A549 (cell line): ENCODE measurements at regions not wholly inside any gene's neighbourhood (a gene's known extent, or its start where the extent isn't known, plus 50 kb on each side); places are given as distances from the start of the nearest gene placed in this dataset.

Experiments
- ATAC-seq, 2 experiments: fragments of 200-7000 bp in 1 of 2; fragments of >200 bp in 1 of 2; cut with Nextera tagmentation in 1 of 2; cut with Tn5 transposase in 1 of 2; 3 replicates each; pipeline versions ENCODE4 v1.8.0 to v1.9.1; 2018 to 2020; ENCODE audit warnings: mild to moderate bottlenecking in 1 of 2, moderate library complexity in 1 of 2
- CTCF ChIA-PET: fragments of 300-600 bp; sonication (Branson Sonifier 250); formaldehyde crosslinking; extraction: SDS; loops from one replicate; lab custom pipeline; 2021; ENCODE audit warnings: antibody characterized with exemption, inconsistent platforms; lab: Yijun Ruan, JAX
- POLR2A ChIA-PET: fragments of 350-600 bp; formaldehyde crosslinking; extraction: SDS; loops from one replicate; lab custom pipeline; 2021; ENCODE audit warnings: antibody characterized with exemption, inconsistent platforms; lab: Yijun Ruan, JAX
- DNase-seq, 2 experiments: peaks; one replicate each; pipeline versions ENCODE4 v3.0.0 to v3.0.0-alpha.2; 2011 to 2016; ENCODE audit warnings: low read depth in 1 of 2, low spot score in 1 of 2
- FAIRE-seq: peaks from 2 replicates; lab custom pipeline; 2011; peaks lifted over from hg19 to GRCh38; lab: Jason Lieb, UNC
- H3K27ac ChIP-seq, 2 experiments: fragments of >200 bp; sonication (Bioruptor Twin); formaldehyde crosslinking; 3 replicates each; pipeline ENCODE4 v1.5.1; 2016 to 2017
- H3K4me1 ChIP-seq: fragments of >200 bp; sonication (Bioruptor Twin); formaldehyde crosslinking; 3 replicates; pipeline ENCODE4 v1.6.1; 2016
- H3K4me2 ChIP-seq: fragments of >200 bp; sonication (Bioruptor Twin); formaldehyde crosslinking; 3 replicates; pipeline ENCODE4 v1.6.1; 2016
- H3K4me3 ChIP-seq: fragments of >200 bp; sonication (Bioruptor Twin); formaldehyde crosslinking; 3 replicates; pipeline ENCODE4 v1.5.1; 2016
- H3K9me3 ChIP-seq: fragments of >200 bp; sonication (Bioruptor Twin); formaldehyde crosslinking; 3 replicates; pipeline ENCODE4 v1.6.1; 2016
- ATOH8 ChIP-seq: fragments of 250-450 bp; sonication (Bioruptor Pico); IDR thresholded peaks from 2 replicates; pipeline ENCODE4 v1.5.0; 2020; ENCODE audit warnings: low read depth, mild to moderate bottlenecking, moderate library complexity
- CHD2 ChIP-seq: fragments of 150-350 bp; IDR thresholded peaks from 2 replicates; pipeline ENCODE4 v1.6.1; 2014; ENCODE audit warnings: low read length; ENCODE audit not compliant: partially characterized antibody
- CTCF ChIP-seq: fragments of >200 bp; sonication (Bioruptor Twin); formaldehyde crosslinking; IDR thresholded peaks from 3 replicates; pipeline ENCODE4 v1.5.1; 2016
- EP300 ChIP-seq, 2 experiments: fragments of >200 bp; sonication (Bioruptor Twin); formaldehyde crosslinking; IDR thresholded peaks; 2 replicates in 1 of 2; 3 replicates in 1 of 2; pipeline ENCODE4 v1.6.1; 2016 to 2017
- FOSL2 ChIP-seq, 2 experiments: fragments of 450-650 bp in 1 of 2; fragments of >200 bp in 1 of 2; sonication (Bioruptor Twin) in 1 of 2; formaldehyde crosslinking; IDR thresholded peaks; 2 replicates each; pipeline versions ENCODE4 v1.5.0 to v1.6.1; 2016 to 2020; ENCODE audit warnings: mild to moderate bottlenecking in 1 of 2, moderate library complexity in 1 of 2
- HEYL ChIP-seq: fragments of 250-450 bp; sonication (Bioruptor Pico); IDR thresholded peaks from 2 replicates; pipeline ENCODE4 v1.8.0; 2021; ENCODE audit warnings: mild to moderate bottlenecking, moderate library complexity
- KDM1A ChIP-seq: fragments of 200-600 bp; sonication (generic); IDR thresholded peaks from 2 replicates; pipeline ENCODE4 v1.6.1; 2016; ENCODE audit warnings: low read depth, mild to moderate bottlenecking
- NFE2L2 ChIP-seq: fragments of 150-350 bp; conservative IDR thresholded peaks from 2 replicates; pipeline ENCODE4 v1.6.1; 2014; ENCODE audit warnings: low read length
- PBX3 ChIP-seq: IDR thresholded peaks from 2 replicates; pipeline ENCODE4 v1.6.1; 2012
- RCOR1 ChIP-seq: fragments of 150-350 bp; IDR thresholded peaks from 2 replicates; pipeline ENCODE4 v1.6.1; 2014; ENCODE audit warnings: antibody characterized with exemption, low read length, low read depth
- RNF2 ChIP-seq: fragments of 200-600 bp; sonication (generic); IDR thresholded peaks from 2 replicates; pipeline ENCODE4 v1.6.1; 2016; ENCODE audit warnings: low read depth, mild to moderate bottlenecking, antibody characterized with exemption, moderate library complexity, borderline replicate concordance
- SMC3 ChIP-seq: fragments of >200 bp; sonication (Bioruptor Twin); formaldehyde crosslinking; IDR thresholded peaks from 3 replicates; pipeline ENCODE4 v1.6.1; 2018; ENCODE audit warnings: inconsistent platforms
- USF2 ChIP-seq: fragments of 450-650 bp; IDR thresholded peaks from 2 replicates; pipeline ENCODE4 v1.6.1; 2014; ENCODE audit warnings: antibody characterized with exemption
- ZFP36 ChIP-seq: fragments of 450-650 bp; IDR thresholded peaks from 2 replicates; pipeline ENCODE4 v1.6.1; 2014; ENCODE audit warnings: borderline replicate concordance; ENCODE audit not compliant: partially characterized antibody
- ZNF302 ChIP-seq: fragments of 250-450 bp; sonication (Bioruptor Pico); IDR thresholded peaks from 2 replicates; pipeline ENCODE4 v1.9.0; 2021; ENCODE audit warnings: inconsistent platforms, mild to moderate bottlenecking, moderate library complexity
- ZSCAN20 ChIP-seq: fragments of 250-450 bp; sonication (Bioruptor Pico); IDR thresholded peaks from 2 replicates; pipeline ENCODE4 v1.8.0; 2022; ENCODE audit warnings: mild to moderate bottlenecking, moderate library complexity
- WGBS: methylation state at CpG from one replicate; pipeline ENCODE4 v1.1.6; 2017; ENCODE audit errors: missing lambda C conversion rate; 5-methylcytosine and 5-hydroxymethylcytosine counted together

GRCh38 chr7:46344533-46344932 lies 423.5 kb upstream of the IGFBP3 start:
- CTCF ChIA-PET: interaction anchor here (11.7 kb wide), 1 partner anchor 424 kb away, joined by 285 read pairs; the partner anchor contains the start of gene IGFBP3
- H3K4me1 ChIP-seq: no peaks in the 10 kb centered on the region
- TF ChIP-seq KDM1A: no peak
- no peak for TF ChIP-seq HEYL
- no peak for TF ChIP-seq ZFP36
- TF ChIP-seq RNF2: no peak
- TF ChIP-seq, all 56 proteins: peak for 0
- Histone ChIP-seq H3K4me3 (no peak overlapping the region), H3K27ac (no peak overlapping the region), H3K9me3 (no peaks in the 10 kb centered on the region), H3K4me2 (no peak overlapping the region)
- DNase-seq (no peak), FAIRE-seq (no peak), ATAC-seq (no peak)
- 72% methylated on average over 4 of the region's 4 CpGs for WGBS
- POLR2A ChIA-PET: no interaction called here

- TF ChIP-seq PBX3 (no peak), CTCF (no peak), ZSCAN20 (no peak)
- 62% methylated on average over 1 of the region's 1 CpG for WGBS
- Histone ChIP-seq H3K4me3 (no peak overlapping the region), H3K27ac (no peak overlapping the region), H3K4me2 (no peak overlapping the region), H3K9me3 (no peaks in the 10 kb centered on the region), H3K4me1 (no peaks in the 10 kb centered on the region)
- FAIRE-seq: peak; percentile 18
- no peak for DNase-seq
- ATAC-seq: no peak
- ChIA-PET POLR2A (no interaction called here), CTCF (interaction anchor here (2.0 to 11.7 kb wide), 2 partner anchors 423 to 453 kb away, joined by 6 to 285 read pairs; partner anchors contain the start of gene IGFBP3)
Observed at GRCh38 chr7:46343802-46344201, 422.7 kb upstream of the IGFBP3 start.

GRCh38 chr7:46322937-46323336 lies 401.9 kb upstream of the IGFBP3 start:
- no peak for ATAC-seq
- H3K4me3 ChIP-seq: no peak overlapping the region
- ChIA-PET CTCF (no interaction called here), POLR2A (no interaction called here)
- no peak for FAIRE-seq
- H3K27ac ChIP-seq: no peak overlapping the region; a peak in 1 of 6 replicates
- WGBS: 72% methylated on average over 4 of the region's 4 CpGs
- no peak overlapping the region for H3K4me2 ChIP-seq
- peaks cover 18% of the 10 kb centered on the region for H3K4me1 ChIP-seq
- no peak for TF ChIP-seq RNF2
- no peak for TF ChIP-seq RCOR1
- no peak for DNase-seq
- H3K9me3 ChIP-seq: no peaks in the 10 kb centered on the region

- FAIRE-seq (no peak), ATAC-seq (peak in 1 of 2 experiments; percentile 36; a peak in 2 of 6 replicates), DNase-seq (peak in 1 of 2 experiments; percentile 31)
- WGBS: 73% methylated on average over 11 of the region's 11 CpGs
- no peak for TF ChIP-seq EP300 (IDR thresholded peaks at IDR 0.05)
- TF ChIP-seq SMC3: no peak
- TF ChIP-seq FOSL2 (IDR thresholded peaks at IDR 0.05): no peak
- TF ChIP-seq FOSL2 (CRISPR knock-in tag; IDR thresholded peaks at IDR 0.05): peak; percentile 26; the same call in 1 of the 2 replicates
- no peak for TF ChIP-seq USF2
- TF ChIP-seq ZNF302 (CRISPR knock-in tag): no peak
- no peak for TF ChIP-seq CHD2
- TF ChIP-seq ATOH8 (CRISPR knock-in tag): no peak
- no peak for TF ChIP-seq NFE2L2
- no peak overlapping the region for H3K4me3 ChIP-seq
- CTCF ChIA-PET: no interaction called here
- H3K9me3 ChIP-seq: no peaks in the 10 kb centered on the region
- POLR2A ChIA-PET: interaction anchor here (0.6 kb wide), 2 partner anchors 40 to 84 kb away, joined by 3 to 4 read pairs; no protein-coding TSS in a partner anchor
- 0 out of 6 replicates have a peak overlapping the region, but pooled peaks of 1 of the 2 experiments have one; percentile 35 for H3K27ac ChIP-seq
- peaks cover 18% of the 10 kb centered on the region for H3K4me1 ChIP-seq
- 0 out of 3 replicates have a peak overlapping the region, but pooled peaks have one; percentile 16 for H3K4me2 ChIP-seq
Observed at GRCh38 chr7:46321556-46322205, 400.6 kb upstream of the IGFBP3 start.
